Epithelial cell of esophagus (primary cell): ENCODE measurements at regions not wholly inside any gene's neighbourhood (a gene's known extent, or its start where the extent isn't known, plus 50 kb on each side); places are given as distances from the start of the nearest gene placed in this dataset.
A peak's percentile ranks its signal among the peaks of the same experiment; 100 is the strongest.

Experiments used
- DNase-seq: peaks from one replicate; pipeline ENCODE4 v3.0.0; 2010; ENCODE audit warnings: low read depth
- H3K4me3 ChIP-seq: 2 replicates; pipeline ENCODE4 v1.5.1; 2011; ENCODE audit warnings: mild to moderate bottlenecking, low read length, control low read depth
- TF ChIP-seq, protein P1 (sequence below): IDR thresholded peaks from 2 replicates; pipeline ENCODE4 v1.5.1; 2011; ENCODE audit warnings: low read depth, mild to moderate bottlenecking, low read length, control low read depth, inconsistent platforms; ENCODE audit not compliant: insufficient read depth; ENCODE audit errors: missing control alignments

DNA sequence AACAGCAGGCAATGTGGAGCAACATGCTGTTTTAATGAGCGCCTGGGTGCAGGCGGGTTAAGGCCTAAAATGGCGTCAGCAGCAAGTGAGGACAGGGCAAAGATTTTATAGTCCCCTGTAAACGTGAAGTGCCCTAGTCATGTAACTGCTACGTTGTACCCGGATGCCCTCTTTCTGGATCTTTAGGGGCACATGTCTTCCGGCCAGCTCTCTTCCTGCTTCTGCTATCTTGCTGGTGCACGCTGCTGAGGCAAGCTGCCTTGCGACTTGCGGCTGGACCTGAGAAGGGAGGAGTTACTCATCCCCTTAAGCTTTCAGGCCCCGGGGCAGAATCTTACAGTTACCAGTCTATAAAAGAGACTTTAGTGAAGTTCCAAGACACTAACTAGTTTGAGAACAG, 303.6 kb upstream of the DACH1 start:
- no peak for DNase-seq
- TF ChIP-seq, protein P1, sequence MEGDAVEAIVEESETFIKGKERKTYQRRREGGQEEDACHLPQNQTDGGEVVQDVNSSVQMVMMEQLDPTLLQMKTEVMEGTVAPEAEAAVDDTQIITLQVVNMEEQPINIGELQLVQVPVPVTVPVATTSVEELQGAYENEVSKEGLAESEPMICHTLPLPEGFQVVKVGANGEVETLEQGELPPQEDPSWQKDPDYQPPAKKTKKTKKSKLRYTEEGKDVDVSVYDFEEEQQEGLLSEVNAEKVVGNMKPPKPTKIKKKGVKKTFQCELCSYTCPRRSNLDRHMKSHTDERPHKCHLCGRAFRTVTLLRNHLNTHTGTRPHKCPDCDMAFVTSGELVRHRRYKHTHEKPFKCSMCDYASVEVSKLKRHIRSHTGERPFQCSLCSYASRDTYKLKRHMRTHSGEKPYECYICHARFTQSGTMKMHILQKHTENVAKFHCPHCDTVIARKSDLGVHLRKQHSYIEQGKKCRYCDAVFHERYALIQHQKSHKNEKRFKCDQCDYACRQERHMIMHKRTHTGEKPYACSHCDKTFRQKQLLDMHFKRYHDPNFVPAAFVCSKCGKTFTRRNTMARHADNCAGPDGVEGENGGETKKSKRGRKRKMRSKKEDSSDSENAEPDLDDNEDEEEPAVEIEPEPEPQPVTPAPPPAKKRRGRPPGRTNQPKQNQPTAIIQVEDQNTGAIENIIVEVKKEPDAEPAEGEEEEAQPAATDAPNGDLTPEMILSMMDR, result no peak
- H3K4me3 ChIP-seq, result no peak overlapping the region

DNA sequence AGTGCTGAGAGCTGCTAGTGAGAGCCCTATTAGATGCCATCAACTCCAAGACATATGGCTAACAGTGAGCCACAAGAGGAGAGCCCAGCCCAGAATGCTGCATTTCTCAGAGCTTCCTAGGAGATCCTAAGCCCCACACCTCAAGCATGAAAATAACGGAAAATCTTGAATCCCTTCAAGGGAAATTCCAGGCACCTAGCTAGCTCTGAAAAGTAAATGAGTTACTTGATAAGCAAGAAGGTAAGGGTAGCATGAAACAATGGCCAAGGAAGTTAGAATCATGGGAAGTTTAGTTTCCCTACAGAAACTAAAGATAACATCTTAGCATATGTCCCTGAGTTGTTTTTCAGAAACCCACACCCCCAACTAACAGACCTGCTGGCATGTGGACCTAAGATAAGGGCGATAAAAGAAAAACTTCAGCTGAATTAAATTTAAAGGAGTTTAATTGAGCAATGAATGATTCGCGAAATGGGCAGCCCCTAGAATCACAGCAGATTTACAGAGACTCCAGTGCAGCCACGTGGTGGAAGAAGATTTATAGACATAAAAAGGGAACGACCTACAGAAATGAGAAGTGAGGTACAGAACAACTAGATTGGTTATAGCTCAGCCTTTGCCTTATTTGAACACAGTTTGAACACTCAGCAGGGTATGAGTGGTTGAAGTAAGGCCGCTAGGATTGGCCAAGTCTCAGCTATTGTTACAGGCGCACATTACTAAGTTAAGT, 301.3 kb upstream of the DACH1 start:
- no peak for DNase-seq
- TF ChIP-seq, protein P1, result no peak
- H3K4me3 ChIP-seq, result no peak overlapping the region

DNA sequence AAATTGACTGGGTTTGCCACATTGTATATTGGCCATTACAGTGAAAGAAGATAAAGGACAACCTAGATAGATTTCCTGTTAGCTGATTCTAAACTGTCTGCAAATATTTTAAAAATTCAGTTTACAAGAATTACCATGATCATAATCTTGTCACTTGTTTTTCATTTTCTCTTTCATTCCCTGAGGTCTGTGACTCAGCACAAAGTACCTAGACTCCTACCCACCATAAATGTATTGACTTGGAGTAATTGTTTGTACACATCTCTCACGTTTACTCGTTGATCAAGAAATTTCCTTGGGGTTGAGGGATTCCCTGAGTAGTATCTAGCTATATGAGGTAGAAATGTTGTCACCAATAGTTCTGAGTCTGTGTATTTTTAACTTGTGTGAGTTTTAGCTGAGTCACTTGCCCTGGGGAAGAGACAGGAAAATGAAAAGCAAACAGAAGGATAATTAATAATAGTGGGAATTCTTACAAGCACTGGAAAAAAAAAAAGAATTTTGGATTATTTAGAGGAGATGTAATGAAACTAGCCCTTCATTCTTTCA, 299.2 kb upstream of the DACH1 start:
- peak; percentile 68 for DNase-seq
- no peak overlapping the region for H3K4me3 ChIP-seq
- TF ChIP-seq, protein P1, result no peak

DNA sequence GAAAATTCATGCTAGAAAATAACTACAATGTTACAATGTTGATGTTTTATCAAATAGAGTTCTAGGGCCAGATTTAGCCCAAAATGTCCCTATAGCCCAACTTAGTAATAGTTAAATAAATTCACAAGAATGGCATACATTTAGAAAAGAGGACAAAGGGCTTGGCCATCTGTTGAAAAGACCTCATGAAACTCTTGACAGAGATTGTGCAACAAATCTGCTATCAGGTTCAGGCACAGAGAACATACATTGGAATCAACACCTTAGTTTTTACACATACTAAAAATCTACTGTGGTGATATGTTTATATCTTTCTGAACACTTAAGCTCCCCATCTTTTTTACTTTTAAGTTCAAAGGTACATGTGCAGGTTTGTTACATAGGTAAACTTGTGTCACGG, 298.3 kb upstream of the DACH1 start:
- H3K4me3 ChIP-seq, result no peak overlapping the region
- no peak for DNase-seq
- TF ChIP-seq, protein P1, result no peak

- H3K4me3 ChIP-seq, result no peak overlapping the region
- no peak for DNase-seq
- TF ChIP-seq, protein P1, result no peak
Observed at GRCh38 chr13:72164811-72165210, 297.8 kb upstream of the DACH1 start.

DNA sequence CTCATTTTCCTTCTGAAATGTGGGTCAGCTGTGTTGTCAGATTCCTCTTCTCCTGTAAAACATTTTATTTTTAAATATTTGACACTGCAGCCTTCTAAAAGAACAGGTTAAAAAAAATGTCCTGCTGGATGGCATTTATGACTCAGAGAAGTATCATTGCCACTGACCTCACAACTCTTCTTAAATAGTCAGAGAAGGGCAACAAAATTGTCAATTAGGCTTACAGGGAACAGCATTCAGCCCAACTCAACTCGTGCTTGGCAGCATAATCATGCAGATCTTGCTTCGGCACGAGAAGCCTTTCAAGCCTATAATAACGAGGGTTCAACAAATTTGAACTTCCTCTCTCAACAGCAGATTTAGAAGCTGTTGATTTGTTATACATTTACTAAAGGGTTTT, 296.7 kb upstream of the DACH1 start:
- TF ChIP-seq, protein P1, result no peak
- H3K4me3 ChIP-seq, result no peak overlapping the region
- peak; percentile 67 for DNase-seq

DNA sequence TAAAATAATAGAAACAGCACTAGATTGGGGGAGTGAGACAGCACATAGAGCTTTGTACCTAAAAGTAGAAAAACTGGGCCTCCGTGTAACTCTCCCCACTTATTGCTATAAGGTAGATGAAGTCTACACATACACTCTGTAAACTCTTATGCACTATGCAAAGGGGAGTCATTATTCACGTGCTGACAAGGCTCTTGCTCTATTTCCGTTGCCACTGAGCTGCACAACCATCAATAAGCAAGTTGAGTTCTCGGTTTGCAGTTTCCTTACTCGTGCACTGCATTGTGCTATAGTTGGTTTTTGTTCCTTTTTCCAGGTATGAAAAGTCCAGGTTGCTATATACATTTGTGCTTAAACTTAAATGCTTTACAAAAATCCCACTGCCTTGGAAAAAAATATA, 294.0 kb upstream of the DACH1 start:
- H3K4me3 ChIP-seq, result no peak overlapping the region
- DNase-seq, result no peak
- TF ChIP-seq, protein P1, result no peak
